ENCODE measurements at regions not wholly inside any gene's neighbourhood (a gene's known extent, or its start where the extent isn't known, plus 50 kb on each side); places are given as distances from the start of the nearest gene placed in this dataset.
A peak's percentile ranks its signal among the peaks of the same experiment; 100 is the strongest.

DNA sequence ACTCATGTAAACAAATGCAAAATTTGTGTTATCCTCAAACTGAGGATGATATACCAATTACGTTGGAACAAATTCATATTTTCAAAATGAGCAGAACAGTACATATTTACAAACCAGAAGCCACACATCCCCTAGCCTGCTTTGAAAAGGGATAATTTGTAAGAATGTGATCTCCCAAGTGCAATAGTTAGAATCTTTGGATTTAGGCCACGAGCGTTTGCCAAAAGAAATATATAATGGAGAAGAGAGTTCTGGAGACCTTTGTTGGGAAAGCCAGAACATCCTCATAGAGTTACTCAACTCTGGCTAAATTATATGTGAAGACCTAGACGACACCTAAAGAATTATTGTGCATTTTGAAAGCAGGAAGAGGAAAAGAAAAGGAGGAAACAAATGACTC lies 449.3 kb downstream of the KCNJ2 start:
- TF ChIP-seq, protein P1, sequence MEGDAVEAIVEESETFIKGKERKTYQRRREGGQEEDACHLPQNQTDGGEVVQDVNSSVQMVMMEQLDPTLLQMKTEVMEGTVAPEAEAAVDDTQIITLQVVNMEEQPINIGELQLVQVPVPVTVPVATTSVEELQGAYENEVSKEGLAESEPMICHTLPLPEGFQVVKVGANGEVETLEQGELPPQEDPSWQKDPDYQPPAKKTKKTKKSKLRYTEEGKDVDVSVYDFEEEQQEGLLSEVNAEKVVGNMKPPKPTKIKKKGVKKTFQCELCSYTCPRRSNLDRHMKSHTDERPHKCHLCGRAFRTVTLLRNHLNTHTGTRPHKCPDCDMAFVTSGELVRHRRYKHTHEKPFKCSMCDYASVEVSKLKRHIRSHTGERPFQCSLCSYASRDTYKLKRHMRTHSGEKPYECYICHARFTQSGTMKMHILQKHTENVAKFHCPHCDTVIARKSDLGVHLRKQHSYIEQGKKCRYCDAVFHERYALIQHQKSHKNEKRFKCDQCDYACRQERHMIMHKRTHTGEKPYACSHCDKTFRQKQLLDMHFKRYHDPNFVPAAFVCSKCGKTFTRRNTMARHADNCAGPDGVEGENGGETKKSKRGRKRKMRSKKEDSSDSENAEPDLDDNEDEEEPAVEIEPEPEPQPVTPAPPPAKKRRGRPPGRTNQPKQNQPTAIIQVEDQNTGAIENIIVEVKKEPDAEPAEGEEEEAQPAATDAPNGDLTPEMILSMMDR (IDR thresholded peaks at IDR 0.05; ENCODE audit: insufficient read depth, low read depth, low read length) = no peak
- H3K4me3 ChIP-seq (ENCODE audit: low read depth, low read length) = no peak overlapping the region
- no peak for DNase-seq (ENCODE audit: low read depth)

DNA sequence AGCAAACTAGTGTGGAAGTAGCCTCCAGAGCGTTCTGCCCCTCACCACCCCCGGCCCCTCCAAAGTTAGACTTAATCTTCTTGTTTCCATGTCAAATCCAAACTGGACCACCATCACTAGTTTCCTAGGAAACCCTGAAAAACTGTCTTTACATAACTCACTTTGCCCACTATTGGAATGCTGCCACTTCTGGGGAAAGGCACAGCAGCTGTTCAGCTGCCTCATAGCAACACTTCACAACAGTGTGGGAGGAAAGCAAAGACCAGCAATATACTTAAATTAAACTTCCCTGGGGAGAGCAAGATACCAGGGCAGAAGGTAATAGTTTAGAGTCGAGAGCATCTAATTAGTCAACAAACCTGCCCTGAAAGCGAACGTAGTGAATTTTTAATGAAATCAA lies 452.2 kb downstream of the KCNJ2 start:
- TF ChIP-seq, protein P1 (IDR thresholded peaks at IDR 0.05; ENCODE audit: insufficient read depth, low read depth, low read length) = no peak
- DNase-seq (ENCODE audit: low read depth) = no peak
- no peak overlapping the region for H3K4me3 ChIP-seq (ENCODE audit: low read depth, low read length)

DNA sequence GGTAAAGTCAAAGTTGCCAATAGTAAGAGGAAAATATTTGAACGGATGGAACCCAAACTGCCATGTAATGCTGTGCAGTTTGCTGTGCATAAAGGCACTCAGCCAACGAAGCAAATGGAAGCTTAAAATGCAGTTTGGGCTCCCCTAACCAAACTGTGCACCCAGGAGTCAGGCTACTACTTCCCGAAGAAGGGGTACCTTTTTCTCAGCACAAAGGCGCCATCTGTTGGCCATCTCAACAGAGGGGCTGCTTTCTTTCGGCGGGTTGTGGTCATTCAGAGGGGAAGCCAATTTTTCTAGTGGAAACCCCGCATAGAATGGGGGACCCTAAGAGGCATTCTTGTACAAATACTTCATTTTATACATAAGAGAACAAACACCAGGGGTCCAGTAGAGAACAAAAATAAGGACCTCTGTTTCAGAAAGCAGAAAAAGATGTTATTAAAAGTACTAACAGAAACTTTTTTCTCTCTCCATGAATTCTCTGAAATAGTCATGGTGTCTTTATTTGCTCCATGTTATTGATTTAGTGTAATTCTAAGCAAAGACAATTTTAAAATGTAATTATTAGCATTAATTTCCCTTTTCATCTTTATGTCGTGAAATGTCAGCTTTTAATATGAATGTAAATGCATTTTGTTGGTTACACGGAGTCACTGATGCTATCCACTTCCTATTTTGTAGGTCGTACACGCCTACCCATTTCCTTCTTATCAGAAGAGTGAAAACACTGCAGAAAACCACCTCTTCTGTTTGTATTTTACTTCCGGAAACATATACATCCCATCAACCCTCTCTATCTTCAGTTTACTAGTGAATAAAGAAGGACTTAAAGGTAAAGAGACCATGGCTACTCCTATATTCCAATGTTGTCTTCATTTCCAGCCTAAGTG lies 453.3 kb downstream of the KCNJ2 start:
- TF ChIP-seq, protein P1 (IDR thresholded peaks at IDR 0.05; ENCODE audit: insufficient read depth, low read depth, low read length) = peak; percentile 52
- no peak overlapping the region for H3K4me3 ChIP-seq (ENCODE audit: low read depth, low read length)
- peak; percentile 12 for DNase-seq (ENCODE audit: low read depth)

DNA sequence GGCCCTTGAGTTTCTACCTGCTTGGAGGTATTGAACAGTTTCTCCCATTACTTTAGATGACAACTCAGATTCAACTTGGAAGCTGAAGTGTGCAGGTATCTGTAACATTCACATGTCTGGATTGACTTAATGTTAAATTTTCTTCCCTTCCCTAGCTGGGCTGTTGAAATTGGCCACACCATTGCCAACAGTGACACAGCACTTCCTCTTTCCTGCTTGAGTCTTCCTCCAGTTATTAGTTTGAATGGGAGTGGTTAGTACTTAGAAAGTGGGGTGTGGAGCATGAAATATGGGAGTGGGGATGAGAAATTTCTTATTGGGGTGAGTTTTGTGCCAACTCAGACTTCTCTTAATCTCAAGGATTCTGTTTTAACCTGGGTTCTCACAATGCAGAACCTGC lies 454.9 kb downstream of the KCNJ2 start:
- no peak for DNase-seq (ENCODE audit: low read depth)
- TF ChIP-seq, protein P1 (IDR thresholded peaks at IDR 0.05; ENCODE audit: insufficient read depth, low read depth, low read length) = no peak
- H3K4me3 ChIP-seq (ENCODE audit: low read depth, low read length) = no peak overlapping the region

DNA sequence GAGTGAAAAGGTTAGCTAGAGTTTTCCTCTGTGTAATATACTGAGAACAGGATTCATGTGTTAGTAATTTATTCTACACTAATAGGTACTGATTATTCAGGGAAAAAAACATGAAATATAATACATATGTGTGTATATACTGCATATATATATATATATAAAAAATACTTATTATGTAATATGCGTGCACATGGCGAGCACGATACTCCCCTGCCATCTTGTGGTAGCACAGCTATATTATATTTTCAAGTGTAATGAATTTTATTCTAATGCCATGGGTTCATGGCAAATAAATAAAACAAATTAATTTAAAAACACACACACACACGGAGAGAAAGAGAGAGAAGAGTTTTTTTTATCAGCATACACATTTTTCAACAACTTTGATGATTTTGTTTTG lies 460.6 kb downstream of the KCNJ2 start:
- no peak overlapping the region for H3K4me3 ChIP-seq (ENCODE audit: low read depth, low read length)
- TF ChIP-seq, protein P1 (IDR thresholded peaks at IDR 0.05; ENCODE audit: insufficient read depth, low read depth, low read length) = no peak
- no peak for DNase-seq (ENCODE audit: low read depth)

DNA sequence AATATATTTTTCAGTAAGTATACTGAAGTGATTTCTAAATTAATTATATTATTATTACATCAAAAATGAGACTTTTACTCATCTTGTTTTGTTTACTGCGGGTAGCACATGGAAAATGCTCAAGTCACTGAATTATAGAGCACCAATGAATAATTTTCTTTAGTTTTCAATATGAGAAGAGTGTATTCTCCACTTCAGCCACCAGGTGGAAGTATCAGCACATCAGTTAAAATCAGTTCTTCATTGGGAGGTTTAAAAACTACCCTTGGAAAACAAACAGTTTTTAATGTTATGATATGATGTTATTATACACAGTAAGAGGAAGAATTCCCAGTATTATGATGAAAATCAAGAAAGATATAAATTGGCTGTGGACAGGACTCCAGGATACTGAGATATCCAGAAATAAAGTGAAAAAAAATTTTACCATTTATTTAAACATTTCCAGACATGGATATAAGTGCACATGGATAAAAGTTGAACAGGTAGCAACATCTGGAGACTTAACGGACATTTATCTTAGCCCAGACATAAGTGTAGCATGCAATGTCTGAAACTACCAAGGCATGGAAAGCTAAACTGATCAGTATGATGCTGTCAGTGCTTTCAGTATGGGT lies 467.3 kb downstream of the KCNJ2 start:
- TF ChIP-seq, protein P1 (IDR thresholded peaks at IDR 0.05; ENCODE audit: insufficient read depth, low read depth, low read length) = peak; percentile 77
- H3K4me3 ChIP-seq (ENCODE audit: low read depth, low read length) = no peak overlapping the region
- peak; percentile 37 for DNase-seq (ENCODE audit: low read depth)

Data from fibroblast of villous mesenchyme (primary cell).